SU-DHL-6 (cell line): ENCODE measurements at regions not wholly inside any gene's neighbourhood (a gene's known extent, or its start where the extent isn't known, plus 50 kb on each side); places are given as distances from the start of the nearest gene placed in this dataset.
"Not testable (repeated sequence)": the region's sequence is repeated elsewhere in the genome, so short reads cannot be mapped to it uniquely, and the experiment has no call there.

Source experiments
- H2AFZ ChIP-seq: fragments of 200-600 bp; sonication (generic); 2 replicates; pipeline ENCODE4 v1.6.1; 2014; ENCODE audit warnings: low read depth, mild to moderate bottlenecking, moderate library complexity, mixed read lengths, antibody characterized with exemption, low read length; ENCODE audit not compliant: severe bottlenecking
- H3F3A ChIP-seq: fragments of 200-600 bp; shearing (Covaris generic); 2 replicates; pipeline ENCODE4 v1.6.0; 2016; ENCODE audit warnings: antibody characterized with exemption, mild to moderate bottlenecking; ENCODE audit not compliant: insufficient read depth
- H3K27ac ChIP-seq: fragments of 200-600 bp; sonication (generic); 2 replicates; pipeline ENCODE4 v1.5.1; 2016; ENCODE audit warnings: low read depth, mild to moderate bottlenecking, low read length, moderate library complexity, mixed read lengths
- H3K27me3 ChIP-seq: fragments of 200-600 bp; sonication (generic), shearing (Covaris generic); 2 replicates; pipeline ENCODE4 v1.6.0; 2014; ENCODE audit warnings: mild to moderate bottlenecking, low read length
- H3K36me3 ChIP-seq: fragments of 200-600 bp; sonication (generic); 2 replicates; pipeline ENCODE4 v1.6.1; 2014; ENCODE audit warnings: mild to moderate bottlenecking, low read length, mixed read lengths
- H3K4me2 ChIP-seq: fragments of 300-600, 200-600 bp; shearing (Covaris generic), sonication (generic); 2 replicates; pipeline ENCODE4 v1.6.0; 2014; ENCODE audit warnings: low read length, low read depth, mild to moderate bottlenecking; ENCODE audit not compliant: poor library complexity, severe bottlenecking
- H3K4me3 ChIP-seq: fragments of 200-600 bp; sonication (generic); 2 replicates; pipeline ENCODE4 v1.5.1; 2014; ENCODE audit warnings: antibody characterized with exemption, low read length, mild to moderate bottlenecking, mixed read lengths; ENCODE audit not compliant: insufficient read depth, poor library complexity, severe bottlenecking
- H3K79me2 ChIP-seq: fragments of 200-600 bp; sonication (generic); 2 replicates; pipeline ENCODE4 v1.6.1; 2014; ENCODE audit warnings: mild to moderate bottlenecking, low read length, moderate library complexity; ENCODE audit not compliant: insufficient read depth
- H3K9ac ChIP-seq: fragments of 200-600 bp; sonication (generic); 2 replicates; pipeline ENCODE4 v1.7.0; 2014; ENCODE audit warnings: mild to moderate bottlenecking, low read length
- H3K9me2 ChIP-seq: fragments of 200-600 bp; sonication (generic); replicated peaks from 2 replicates; pipeline ENCODE4 v1.6.1; 2014; ENCODE audit warnings: low read length; ENCODE audit not compliant: insufficient read depth
- H3K9me3 ChIP-seq: fragments of 200-600 bp; sonication (generic); 2 replicates; pipeline ENCODE4 v1.6.1; 2014; ENCODE audit warnings: low read length, mixed read lengths; ENCODE audit not compliant: insufficient read depth
- H4K20me1 ChIP-seq: fragments of 200-600 bp; sonication (generic); 2 replicates; pipeline ENCODE4 v1.6.1; 2014; ENCODE audit warnings: low read depth, mild to moderate bottlenecking, antibody characterized with exemption, low read length, moderate library complexity, mixed read lengths
- EZH2phosphoT487 ChIP-seq: fragments of 200-600 bp; sonication (generic), shearing (Covaris generic); conservative IDR thresholded peaks from 2 replicates; pipeline ENCODE4 v1.6.1; 2018; ENCODE audit warnings: mild to moderate bottlenecking, antibody characterized with exemption, low read length, moderate library complexity, mixed read lengths
- TF ChIP-seq, protein P1 (sequence below): fragments of 200-600 bp; sonication (generic); IDR thresholded peaks from one replicate; pipeline ENCODE4 v1.5.1; 2017; ENCODE audit warnings: antibody characterized with exemption, mild to moderate bottlenecking, low read length, moderate library complexity; ENCODE audit not compliant: insufficient read depth, poor library complexity, severe bottlenecking

DNA sequence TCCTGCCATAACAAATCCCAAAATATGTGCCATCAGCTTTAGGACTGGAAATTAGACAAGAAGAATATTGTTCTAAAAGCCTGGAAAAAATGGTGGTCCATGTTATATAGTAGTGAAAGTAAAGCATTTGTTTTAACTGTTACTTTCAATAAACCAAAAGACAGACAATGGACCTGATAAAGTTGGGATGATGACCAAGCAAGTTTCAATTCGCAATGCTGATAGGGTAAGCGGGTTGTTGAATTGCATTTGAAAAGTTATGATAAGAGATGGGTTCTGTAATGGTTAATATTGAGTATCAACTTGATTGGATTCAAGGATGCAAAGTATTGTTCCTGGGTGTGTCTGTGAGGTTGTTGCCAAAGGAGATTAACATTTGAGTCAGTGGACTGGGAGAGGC lies 131.9 kb upstream of the ZC3H12C start:
- no peaks in the 10 kb centered on the region for H3K36me3 ChIP-seq

DNA sequence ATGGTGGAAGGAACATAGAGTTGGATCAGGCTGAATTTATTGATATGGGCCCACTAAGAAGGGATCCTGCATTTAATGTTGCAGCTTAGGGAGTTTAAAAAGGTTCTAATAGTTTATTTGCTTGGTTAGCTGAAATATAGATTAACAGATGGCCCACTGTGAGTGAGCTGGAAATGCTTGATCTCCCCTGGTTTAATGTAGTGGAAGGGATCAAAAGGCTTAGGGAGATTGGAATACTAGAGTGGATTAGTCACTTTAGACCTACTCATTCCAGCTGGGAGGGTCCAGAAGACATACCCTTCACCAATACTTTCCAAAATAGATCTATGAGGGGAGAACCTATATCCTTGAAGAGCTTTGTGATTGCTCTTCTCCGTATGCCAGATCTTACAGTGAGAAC lies 130.1 kb upstream of the ZC3H12C start:
- no peak for TF ChIP-seq EZH2phosphoT487
- TF ChIP-seq, protein P1, sequence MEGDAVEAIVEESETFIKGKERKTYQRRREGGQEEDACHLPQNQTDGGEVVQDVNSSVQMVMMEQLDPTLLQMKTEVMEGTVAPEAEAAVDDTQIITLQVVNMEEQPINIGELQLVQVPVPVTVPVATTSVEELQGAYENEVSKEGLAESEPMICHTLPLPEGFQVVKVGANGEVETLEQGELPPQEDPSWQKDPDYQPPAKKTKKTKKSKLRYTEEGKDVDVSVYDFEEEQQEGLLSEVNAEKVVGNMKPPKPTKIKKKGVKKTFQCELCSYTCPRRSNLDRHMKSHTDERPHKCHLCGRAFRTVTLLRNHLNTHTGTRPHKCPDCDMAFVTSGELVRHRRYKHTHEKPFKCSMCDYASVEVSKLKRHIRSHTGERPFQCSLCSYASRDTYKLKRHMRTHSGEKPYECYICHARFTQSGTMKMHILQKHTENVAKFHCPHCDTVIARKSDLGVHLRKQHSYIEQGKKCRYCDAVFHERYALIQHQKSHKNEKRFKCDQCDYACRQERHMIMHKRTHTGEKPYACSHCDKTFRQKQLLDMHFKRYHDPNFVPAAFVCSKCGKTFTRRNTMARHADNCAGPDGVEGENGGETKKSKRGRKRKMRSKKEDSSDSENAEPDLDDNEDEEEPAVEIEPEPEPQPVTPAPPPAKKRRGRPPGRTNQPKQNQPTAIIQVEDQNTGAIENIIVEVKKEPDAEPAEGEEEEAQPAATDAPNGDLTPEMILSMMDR: no peak
- no peaks in the 10 kb centered on the region for H3K27me3 ChIP-seq

More for the DNA sequence above, 131.9 kb upstream of the ZC3H12C start:
- H3F3A ChIP-seq: no peaks in the 10 kb centered on the region
- H3K27me3 ChIP-seq: no peaks in the 10 kb centered on the region
- H3K4me2 ChIP-seq: no peak overlapping the region
- H3K9ac ChIP-seq: no peak overlapping the region
- no peak overlapping the region for H3K4me3 ChIP-seq
- H3K9me3 ChIP-seq: no peaks in the 10 kb centered on the region
- H3K9me2 ChIP-seq: no peaks in the 10 kb centered on the region
- no peak overlapping the region for H3K27ac ChIP-seq
- TF ChIP-seq EZH2phosphoT487: no peak
- TF ChIP-seq, protein P1: no peak
- no peaks in the 10 kb centered on the region for H3K79me2 ChIP-seq
- H4K20me1 ChIP-seq: no peaks in the 10 kb centered on the region
- H2AFZ ChIP-seq: no peak overlapping the region

DNA sequence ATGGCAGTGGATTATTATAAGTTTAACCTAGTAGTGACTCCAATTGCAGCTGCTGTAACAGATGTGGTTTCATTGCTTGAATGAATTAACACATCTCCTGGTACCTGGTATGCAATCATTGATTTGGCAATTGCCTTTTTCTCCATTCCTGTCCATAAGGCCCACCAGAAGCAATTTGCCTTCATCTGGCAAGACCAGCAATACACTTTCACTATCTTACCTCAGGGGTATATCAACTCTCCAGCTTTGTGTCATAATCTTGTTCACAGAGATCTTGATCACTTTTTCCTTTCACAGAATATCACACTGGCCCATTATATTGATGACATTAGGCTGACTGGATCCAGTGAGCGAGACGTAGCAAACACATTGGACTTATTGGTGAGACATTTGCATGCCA lies 128.7 kb upstream of the ZC3H12C start:
- no peak overlapping the region for H3K27ac ChIP-seq
- no peaks in the 10 kb centered on the region for H3K36me3 ChIP-seq
- H3K27me3 ChIP-seq: no peaks in the 10 kb centered on the region
- H4K20me1 ChIP-seq: no peaks in the 10 kb centered on the region
- no peak overlapping the region for H3K4me2 ChIP-seq
- H3K9me3 ChIP-seq: no peaks in the 10 kb centered on the region
- H2AFZ ChIP-seq: no peak overlapping the region
- H3K9me2 ChIP-seq: no peaks in the 10 kb centered on the region
- H3K79me2 ChIP-seq: no peaks in the 10 kb centered on the region
- TF ChIP-seq, protein P1: no peak
- no peak for TF ChIP-seq EZH2phosphoT487
- no peak overlapping the region for H3K4me3 ChIP-seq
- H3F3A ChIP-seq: no peaks in the 10 kb centered on the region
- H3K9ac ChIP-seq: no peak overlapping the region

More for the DNA sequence above, 130.1 kb upstream of the ZC3H12C start:
- Histone ChIP-seq H3K4me3 (no peak overlapping the region), H3K9me2 (no peaks in the 10 kb centered on the region), H3F3A (no peaks in the 10 kb centered on the region), H2AFZ (no peak overlapping the region), H3K9ac (no peak overlapping the region), H3K9me3 (no peaks in the 10 kb centered on the region), H4K20me1 (no peaks in the 10 kb centered on the region), H3K4me2 (no peak overlapping the region), H3K79me2 (no peaks in the 10 kb centered on the region), H3K27ac (no peak overlapping the region), H3K36me3 (no peaks in the 10 kb centered on the region)

DNA sequence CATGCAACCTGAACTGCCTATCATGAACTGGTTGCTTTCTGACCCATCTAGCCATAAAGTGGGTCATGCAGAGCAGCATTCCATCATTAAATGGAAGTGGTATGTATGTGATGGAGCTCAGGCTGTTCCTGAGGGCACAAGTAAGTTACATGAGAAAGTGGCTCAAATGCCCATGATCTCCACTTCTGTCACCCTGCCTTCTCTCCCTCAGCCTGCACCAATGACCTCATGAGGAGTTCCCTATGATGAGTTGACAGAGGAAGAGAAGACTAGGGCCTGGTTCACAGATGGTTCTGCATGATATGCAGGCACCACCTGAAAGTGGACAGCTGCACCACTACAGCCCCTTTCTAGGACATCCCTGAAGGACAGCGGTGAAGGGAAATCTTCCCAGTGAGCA lies 127.7 kb upstream of the ZC3H12C start:
- H3K36me3 ChIP-seq, H3K9ac ChIP-seq, H3K79me2 ChIP-seq, H3F3A ChIP-seq, H3K27me3 ChIP-seq, H3K9me3 ChIP-seq, H3K27ac ChIP-seq, H2AFZ ChIP-seq, H3K9me2 ChIP-seq, H4K20me1 ChIP-seq, H3K4me3 ChIP-seq, H3K4me2 ChIP-seq: not testable (repeated sequence)

DNA sequence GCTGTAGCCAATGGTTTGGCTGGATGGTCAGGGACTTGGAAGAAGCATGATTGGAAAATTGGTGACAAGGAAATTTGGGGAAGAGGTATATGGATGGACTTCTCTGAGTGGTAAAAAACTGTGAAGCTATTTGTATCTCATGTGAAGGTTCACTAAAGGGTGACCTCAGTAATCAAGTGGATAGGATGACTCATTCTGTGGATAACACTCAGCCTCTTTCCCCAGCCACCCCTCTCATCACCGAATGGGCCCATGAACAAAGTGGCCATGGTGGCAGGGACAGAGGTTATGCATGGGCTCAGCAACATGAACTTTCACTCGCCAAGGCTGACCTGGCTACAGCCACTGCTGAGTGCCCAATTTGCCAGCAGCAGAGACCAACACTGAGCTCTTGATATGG lies 127.3 kb upstream of the ZC3H12C start:
- not testable (repeated sequence) for H3K9me2 ChIP-seq, H3K9ac ChIP-seq, H3K36me3 ChIP-seq, H3K9me3 ChIP-seq, H3K79me2 ChIP-seq, H2AFZ ChIP-seq, H3K4me3 ChIP-seq, H3F3A ChIP-seq, H3K27me3 ChIP-seq, H4K20me1 ChIP-seq, H3K27ac ChIP-seq, H3K4me2 ChIP-seq

DNA sequence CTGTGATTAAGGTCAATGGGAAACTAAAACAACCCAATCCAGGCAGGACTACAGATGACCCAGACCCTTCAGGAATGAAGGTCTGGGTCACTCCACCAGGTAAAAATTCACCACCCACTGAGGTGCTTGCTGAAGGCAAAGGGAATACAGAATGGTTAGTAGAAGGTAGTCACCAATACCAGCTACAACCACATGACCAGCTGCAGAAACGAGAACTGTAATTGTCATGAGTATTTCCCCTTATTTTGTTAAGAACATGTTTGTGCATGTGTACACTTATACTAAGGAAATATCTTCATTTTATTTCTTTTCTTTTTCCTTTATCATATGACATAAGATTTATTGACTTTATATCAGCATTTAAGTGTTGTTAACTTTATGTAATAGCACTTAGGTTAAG lies 126.1 kb upstream of the ZC3H12C start:
- not testable (repeated sequence) for H4K20me1 ChIP-seq, H3K9me2 ChIP-seq, H3F3A ChIP-seq, H2AFZ ChIP-seq, H3K9me3 ChIP-seq, H3K27me3 ChIP-seq, H3K4me2 ChIP-seq, H3K9ac ChIP-seq, H3K36me3 ChIP-seq, H3K4me3 ChIP-seq, H3K27ac ChIP-seq, H3K79me2 ChIP-seq
